Daoy (cell line): ENCODE measurements at regions not wholly inside any gene's neighbourhood (a gene's known extent, or its start where the extent isn't known, plus 50 kb on each side); places are given as distances from the start of the nearest gene placed in this dataset.

Source experiments
- DNase-seq: peaks from one replicate; pipeline ENCODE4 v3.0.0-alpha.2; 2015; ENCODE audit warnings: low read depth

- DNase-seq: no peak
Observed at GRCh38 chr1:187433598-187433997, 604.8 kb downstream of the PLA2G4A start.

GRCh38 chr1:187442603-187443002, 613.9 kb downstream of the PLA2G4A start:
- no peak for DNase-seq

GRCh38 chr1:187443939-187444338, 615.2 kb downstream of the PLA2G4A start:
- no peak for DNase-seq

- DNase-seq: peak; percentile 49
Observed at GRCh38 chr1:187445066-187445465, 616.3 kb downstream of the PLA2G4A start.

- DNase-seq: no peak
Observed at GRCh38 chr1:187451238-187451637, 622.5 kb downstream of the PLA2G4A start.

- no peak for DNase-seq
Observed at GRCh38 chr1:187454010-187454409, 625.3 kb downstream of the PLA2G4A start.

GRCh38 chr1:187456446-187456845, 627.7 kb downstream of the PLA2G4A start:
- DNase-seq: no peak

- DNase-seq: no peak
Observed at GRCh38 chr1:187460093-187460492, 631.3 kb downstream of the PLA2G4A start.

GRCh38 chr1:187464320-187464719, 635.6 kb downstream of the PLA2G4A start:
- no peak for DNase-seq

GRCh38 chr1:187465441-187465840, 636.7 kb downstream of the PLA2G4A start:
- no peak for DNase-seq

GRCh38 chr1:187469836-187470235, 641.1 kb downstream of the PLA2G4A start:
- DNase-seq: no peak

- DNase-seq: peak; percentile 19
Observed at GRCh38 chr1:187471555-187471954, 642.8 kb downstream of the PLA2G4A start.

- DNase-seq: peak; percentile 36
Observed at GRCh38 chr1:187474336-187474735, 645.6 kb downstream of the PLA2G4A start.

- no peak for DNase-seq
Observed at GRCh38 chr1:187476671-187477070, 647.9 kb downstream of the PLA2G4A start.

- DNase-seq: no peak
Observed at GRCh38 chr1:187477103-187477502, 648.4 kb downstream of the PLA2G4A start.

GRCh38 chr1:187477535-187477934, 648.8 kb downstream of the PLA2G4A start:
- no peak for DNase-seq

- no peak for DNase-seq
Observed at GRCh38 chr1:187481581-187482148, 652.9 kb downstream of the PLA2G4A start.

- no peak for DNase-seq
Observed at GRCh38 chr1:187490266-187490665, 661.5 kb downstream of the PLA2G4A start.

- peak; percentile 7 for DNase-seq
Observed at GRCh38 chr1:187491082-187491720, 662.5 kb downstream of the PLA2G4A start.

GRCh38 chr1:187498028-187498427, 669.3 kb downstream of the PLA2G4A start:
- no peak for DNase-seq

- DNase-seq: no peak
Observed at GRCh38 chr1:187504779-187505178, 676.0 kb downstream of the PLA2G4A start.

GRCh38 chr1:187509091-187509490, 680.3 kb downstream of the PLA2G4A start:
- DNase-seq: no peak

GRCh38 chr1:187513190-187513589, 684.4 kb downstream of the PLA2G4A start:
- DNase-seq: peak; percentile 3

GRCh38 chr1:187514110-187514509, 685.4 kb downstream of the PLA2G4A start:
- DNase-seq: no peak
